ENCODE measurements at regions not wholly inside any gene's neighbourhood (a gene's known extent, or its start where the extent isn't known, plus 50 kb on each side); places are given as distances from the start of the nearest gene placed in this dataset.

DNA sequence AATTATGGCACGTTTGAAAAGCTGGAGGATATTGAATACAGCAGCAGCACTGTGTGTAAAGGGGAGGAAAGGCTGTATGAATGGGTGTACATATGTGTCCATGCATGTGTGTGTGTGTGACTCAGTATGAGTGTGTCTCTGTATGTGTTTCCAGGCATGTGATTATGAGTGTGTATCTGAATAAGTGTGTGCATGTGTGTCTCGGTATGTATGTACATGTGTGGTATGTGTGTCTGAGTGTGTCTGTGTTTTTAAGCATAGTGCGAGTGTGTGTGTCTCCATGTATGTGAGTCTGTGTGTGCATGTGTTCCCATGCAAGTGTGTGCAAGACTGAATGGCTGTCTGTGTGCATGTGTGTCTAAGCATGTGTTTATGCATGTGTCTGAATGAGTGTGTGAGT, 259.1 kb upstream of the XYLT1 start:
- Histone ChIP-seq H3K4me3 (ENCODE audit: low read depth, low read length, poor library complexity, severe bottlenecking) (no peak overlapping the region), H3K4me1 (ENCODE audit: insufficient read depth, low read length, poor library complexity, severe bottlenecking) (no peaks in the 10 kb centered on the region), H3K9me2 (ENCODE audit: insufficient read depth, low read length) (no peaks in the 10 kb centered on the region), H3K36me3 (ENCODE audit: insufficient read depth, low read length) (no peaks in the 10 kb centered on the region), H3K9me3 (ENCODE audit: low read length) (no peaks in the 10 kb centered on the region), H3K4me2 (ENCODE audit: low read length) (no peak overlapping the region), H4K20me1 (ENCODE audit: insufficient read depth, low read length) (no peaks in the 10 kb centered on the region), H3K79me2 (ENCODE audit: insufficient read depth, low read depth, low read length) (no peaks in the 10 kb centered on the region), H3K27ac (ENCODE audit: low read depth, low read length, poor library complexity, severe bottlenecking) (no peak overlapping the region), H2AFZ (ENCODE audit: low read length) (no peak overlapping the region)
- TF ChIP-seq CTCF (conservative IDR thresholded peaks at IDR 0.05; ENCODE audit: low read length) (no peak), EZH2phosphoT487 (IDR thresholded peaks at IDR 0.05; ENCODE audit: borderline replicate concordance, low read depth, low read length) (no peak)
- ChIA-PET CTCF (ENCODE audit: unreplicated experiment) (no interaction called here), POLR2A (no interaction called here)
- intact Hi-C loops (cut with micrococcal nuclease; ENCODE audit: unreplicated experiment) = no loop called here
- DNase-seq (ENCODE audit: low spot score) = no peak
- no TSS peak for BruUV-seq (replicated peaks)

DNA sequence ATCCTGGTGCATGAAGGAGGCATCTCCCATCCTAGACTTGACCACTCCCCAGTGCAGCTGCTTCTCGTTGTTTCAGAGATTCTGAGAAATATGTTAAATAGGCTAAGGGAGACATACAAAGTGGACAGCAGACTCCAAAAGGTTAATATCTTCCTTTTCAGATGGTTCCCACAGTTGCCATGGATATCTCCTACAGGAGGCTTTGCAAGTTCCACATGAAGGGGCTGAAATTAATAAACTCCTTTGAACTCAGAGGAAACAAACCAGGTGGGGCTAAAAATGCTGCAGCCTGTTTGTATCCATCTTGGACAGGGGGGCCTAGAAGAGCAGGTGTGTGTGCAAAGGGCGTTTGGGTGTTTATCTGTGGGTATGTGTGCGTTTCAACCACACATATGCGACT, 257.4 kb upstream of the XYLT1 start:
- Histone ChIP-seq H3K27ac (ENCODE audit: low read depth, low read length, poor library complexity, severe bottlenecking) (no peak overlapping the region), H3K4me2 (ENCODE audit: low read length) (no peak overlapping the region), H3K9me3 (ENCODE audit: low read length) (no peaks in the 10 kb centered on the region), H2AFZ (ENCODE audit: low read length) (no peak overlapping the region), H3K9me2 (ENCODE audit: insufficient read depth, low read length) (no peaks in the 10 kb centered on the region), H3K36me3 (ENCODE audit: insufficient read depth, low read length) (no peaks in the 10 kb centered on the region), H3K4me1 (ENCODE audit: insufficient read depth, low read length, poor library complexity, severe bottlenecking) (no peaks in the 10 kb centered on the region), H4K20me1 (ENCODE audit: insufficient read depth, low read length) (no peaks in the 10 kb centered on the region), H3K4me3 (ENCODE audit: low read depth, low read length, poor library complexity, severe bottlenecking) (no peak overlapping the region), H3K79me2 (ENCODE audit: insufficient read depth, low read depth, low read length) (no peaks in the 10 kb centered on the region)
- TF ChIP-seq CTCF (conservative IDR thresholded peaks at IDR 0.05; ENCODE audit: low read length) (no peak), EZH2phosphoT487 (IDR thresholded peaks at IDR 0.05; ENCODE audit: borderline replicate concordance, low read depth, low read length) (no peak)
- no peak for DNase-seq (ENCODE audit: low spot score)
- CTCF ChIA-PET (ENCODE audit: unreplicated experiment) = no interaction called here
- intact Hi-C loops (cut with micrococcal nuclease; ENCODE audit: unreplicated experiment) = no loop called here
- no TSS peak for BruUV-seq (replicated peaks)
- POLR2A ChIA-PET = no interaction called here

- H3K4me2 ChIP-seq (ENCODE audit: low read length) = no peak overlapping the region
- H3K4me3 ChIP-seq (ENCODE audit: low read depth, low read length, poor library complexity, severe bottlenecking) = no peak overlapping the region
- no TSS peak for BruUV-seq (replicated peaks)
- H3K79me2 ChIP-seq (ENCODE audit: insufficient read depth, low read depth, low read length) = no peaks in the 10 kb centered on the region
- no peaks in the 10 kb centered on the region for H3K9me2 ChIP-seq (ENCODE audit: insufficient read depth, low read length)
- H2AFZ ChIP-seq (ENCODE audit: low read length) = no peak overlapping the region
- H3K36me3 ChIP-seq (ENCODE audit: insufficient read depth, low read length) = no peaks in the 10 kb centered on the region
- intact Hi-C loops (cut with micrococcal nuclease; ENCODE audit: unreplicated experiment) = no loop called here
- H4K20me1 ChIP-seq (ENCODE audit: insufficient read depth, low read length) = no peaks in the 10 kb centered on the region
- H3K9me3 ChIP-seq (ENCODE audit: low read length) = no peaks in the 10 kb centered on the region
- no peak overlapping the region for H3K27ac ChIP-seq (ENCODE audit: low read depth, low read length, poor library complexity, severe bottlenecking)
- POLR2A ChIA-PET = interaction anchor here (0.6 kb wide), 1 partner anchor 44 kb away, joined by 3 read pairs; no protein-coding TSS in a partner anchor
- H3K4me1 ChIP-seq (ENCODE audit: insufficient read depth, low read length, poor library complexity, severe bottlenecking) = no peaks in the 10 kb centered on the region
- no peak for TF ChIP-seq CTCF (conservative IDR thresholded peaks at IDR 0.05; ENCODE audit: low read length)
- TF ChIP-seq EZH2phosphoT487 (IDR thresholded peaks at IDR 0.05; ENCODE audit: borderline replicate concordance, low read depth, low read length) = no peak
- DNase-seq (ENCODE audit: low spot score) = no peak
- CTCF ChIA-PET (ENCODE audit: unreplicated experiment) = no interaction called here
These were observed 253.6 kb upstream of the XYLT1 start for GRCh38 chr16:17724242-17724898.
